HG03135 (cell line): ENCODE measurements at regions not wholly inside any gene's neighbourhood (a gene's known extent, or its start where the extent isn't known, plus 50 kb on each side); places are given as distances from the start of the nearest gene placed in this dataset.

Source experiments
- ATAC-seq: cut with Tn5 transposase; IDR thresholded peaks from one replicate; pipeline ENCODE4 v1.9.1; 2021; ENCODE audit warnings: mild to moderate bottlenecking, moderate library complexity; ENCODE audit not compliant: unreplicated experiment

GRCh38 chr9:26426551-26427131 lies 466.0 kb downstream of the CAAP1 start:
- ATAC-seq: no peak

- no peak for ATAC-seq
Observed at GRCh38 chr9:26418480-26418879, 474.1 kb downstream of the CAAP1 start.

GRCh38 chr9:26415528-26415927 lies 477.1 kb downstream of the CAAP1 start:
- no peak for ATAC-seq

- no peak for ATAC-seq
Observed at GRCh38 chr9:26413611-26414010, 479.0 kb downstream of the CAAP1 start.

- ATAC-seq: no peak
Observed at GRCh38 chr9:26412446-26412845, 480.2 kb downstream of the CAAP1 start.

- ATAC-seq: no peak
Observed at GRCh38 chr9:26406676-26407075, 485.9 kb downstream of the CAAP1 start.

GRCh38 chr9:26399556-26399955 lies 493.0 kb downstream of the CAAP1 start:
- ATAC-seq: no peak

- ATAC-seq: no peak
Observed at GRCh38 chr9:26394025-26394424, 498.6 kb downstream of the CAAP1 start.

GRCh38 chr9:26392639-26393038 lies 500.0 kb downstream of the CAAP1 start:
- no peak for ATAC-seq

GRCh38 chr9:26391036-26391435 lies 501.6 kb downstream of the CAAP1 start:
- ATAC-seq: no peak

- ATAC-seq: no peak
Observed at GRCh38 chr9:26375448-26375847, 517.2 kb downstream of the CAAP1 start.

GRCh38 chr9:26373616-26374015 lies 519.0 kb downstream of the CAAP1 start:
- ATAC-seq: no peak

- no peak for ATAC-seq
Observed at GRCh38 chr9:26371236-26371635, 521.4 kb downstream of the CAAP1 start.

GRCh38 chr9:26369093-26369492 lies 523.5 kb downstream of the CAAP1 start:
- ATAC-seq: no peak

GRCh38 chr9:26368241-26368640 lies 524.4 kb downstream of the CAAP1 start:
- ATAC-seq: no peak

- ATAC-seq: no peak
Observed at GRCh38 chr9:26361010-26361409, 531.6 kb downstream of the CAAP1 start.

- no peak for ATAC-seq
Observed at GRCh38 chr9:26358836-26359235, 533.8 kb downstream of the CAAP1 start.

- ATAC-seq: no peak
Observed at GRCh38 chr9:26357803-26358344, 534.7 kb downstream of the CAAP1 start.

- ATAC-seq: no peak
Observed at GRCh38 chr9:26356491-26356890, 536.1 kb downstream of the CAAP1 start.

- no peak for ATAC-seq
Observed at GRCh38 chr9:26346942-26347477, 545.6 kb downstream of the CAAP1 start.

GRCh38 chr9:26341545-26341944 lies 551.1 kb downstream of the CAAP1 start:
- no peak for ATAC-seq

GRCh38 chr9:26339796-26340195 lies 552.8 kb downstream of the CAAP1 start:
- ATAC-seq: no peak

- no peak for ATAC-seq
Observed at GRCh38 chr9:26335116-26335515, 557.5 kb downstream of the CAAP1 start.
